CMK (cell line): ENCODE measurements at regions not wholly inside any gene's neighbourhood (a gene's known extent, or its start where the extent isn't known, plus 50 kb on each side); places are given as distances from the start of the nearest gene placed in this dataset.
"Not testable (repeated sequence)": the region's sequence is repeated elsewhere in the genome, so short reads cannot be mapped to it uniquely, and the experiment has no call there.

Experiments used
- DNase-seq: peaks from one replicate; pipeline ENCODE4 v3.0.0-alpha.2; 2010; ENCODE audit warnings: low read depth

DNA sequence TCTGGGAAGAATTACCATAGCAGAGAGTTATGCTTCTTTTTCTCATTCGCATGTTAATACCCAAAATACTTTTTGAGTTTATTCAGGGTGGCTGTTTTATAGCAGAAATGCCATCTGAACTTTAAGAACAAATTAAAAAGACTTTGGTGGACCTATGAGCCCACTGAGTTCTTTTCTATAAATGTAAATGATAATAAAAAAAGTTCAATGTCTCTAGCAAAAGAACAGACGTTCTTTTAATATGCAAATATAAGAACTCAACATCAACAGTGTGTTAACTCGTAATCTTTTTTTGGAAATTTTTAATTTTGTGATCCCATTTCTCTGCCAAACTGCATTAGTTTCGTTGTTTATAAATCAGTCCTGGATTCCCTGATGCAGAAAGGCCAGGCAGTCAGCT is 1283.0 kb upstream of the NUDT12 start:
- no peak for DNase-seq

DNA sequence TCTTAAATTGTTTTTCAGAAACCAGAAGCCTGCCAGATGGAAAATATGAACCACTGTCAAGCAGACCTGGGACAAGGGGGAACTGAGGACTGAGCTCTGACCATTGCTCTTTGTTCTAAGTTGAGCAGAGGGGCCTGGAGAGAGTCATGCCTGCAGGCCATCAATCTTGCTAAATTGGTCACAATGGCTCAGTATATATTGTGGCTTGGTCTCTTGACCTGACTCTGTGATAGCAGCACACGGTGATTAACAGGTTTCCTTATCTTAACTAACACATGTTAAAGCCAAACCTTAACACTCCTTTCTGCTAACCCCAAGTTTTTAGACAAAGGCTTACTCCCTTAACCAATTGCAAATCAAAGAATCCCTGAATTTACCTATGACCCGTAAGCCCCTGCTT is 1281.2 kb upstream of the NUDT12 start:
- peak; percentile 36 for DNase-seq

DNA sequence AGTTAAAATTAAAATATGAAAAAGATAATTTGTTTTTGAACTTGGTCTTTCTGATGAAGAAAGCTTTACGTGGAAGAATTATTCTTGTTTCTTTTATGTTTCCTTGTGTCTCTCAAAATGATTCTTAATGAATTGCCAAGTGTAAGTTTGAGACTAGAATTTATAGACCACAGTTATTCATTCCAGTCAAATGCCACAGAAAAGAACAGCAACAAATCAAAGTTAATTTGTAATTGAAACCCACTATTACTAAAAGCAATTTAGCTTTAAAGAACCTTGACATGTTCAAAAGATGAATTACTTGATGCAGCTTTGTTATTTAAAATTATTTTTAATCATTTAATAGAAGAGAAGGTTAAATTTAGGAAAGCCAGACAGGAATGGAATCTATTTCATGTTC is 1277.7 kb upstream of the NUDT12 start:
- no peak for DNase-seq

DNA sequence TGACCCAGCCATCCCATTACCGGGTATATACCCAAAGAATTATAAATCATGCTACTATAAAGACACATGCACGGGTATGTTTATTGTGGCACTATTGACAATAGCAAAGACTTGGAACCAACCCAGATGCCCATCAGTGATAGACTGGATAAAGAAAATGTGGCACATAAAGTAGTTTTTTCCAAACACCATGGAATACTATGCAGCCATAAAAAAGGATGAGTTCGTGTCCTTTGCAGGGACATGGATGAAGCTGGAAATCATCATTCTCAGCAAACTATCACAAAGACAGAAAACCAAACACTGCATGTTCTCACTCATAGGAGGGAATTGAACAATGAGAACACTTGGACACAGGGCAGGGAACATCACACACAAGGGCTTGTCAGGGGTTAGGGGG is 1268.9 kb upstream of the NUDT12 start:
- DNase-seq, result not testable (repeated sequence)

DNA sequence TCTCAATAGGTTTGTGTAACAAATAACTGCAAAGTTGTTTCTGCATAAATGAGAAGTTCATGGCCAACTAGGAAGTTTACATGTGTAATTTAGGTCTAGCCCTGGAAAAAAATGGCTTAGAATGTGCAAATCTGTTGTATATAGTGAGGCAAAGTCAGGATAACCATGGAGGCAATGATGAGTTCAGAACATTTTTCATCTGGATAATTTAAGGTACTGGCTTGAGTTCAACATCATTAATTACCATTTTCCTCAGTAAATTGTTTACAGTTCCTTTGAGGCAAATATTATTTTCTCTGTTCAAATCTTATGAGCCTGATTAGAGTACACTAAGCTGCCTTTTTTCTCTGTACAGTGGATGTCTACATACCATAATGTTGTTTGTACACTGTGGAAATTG is 1259.0 kb upstream of the NUDT12 start:
- DNase-seq, result no peak

DNA sequence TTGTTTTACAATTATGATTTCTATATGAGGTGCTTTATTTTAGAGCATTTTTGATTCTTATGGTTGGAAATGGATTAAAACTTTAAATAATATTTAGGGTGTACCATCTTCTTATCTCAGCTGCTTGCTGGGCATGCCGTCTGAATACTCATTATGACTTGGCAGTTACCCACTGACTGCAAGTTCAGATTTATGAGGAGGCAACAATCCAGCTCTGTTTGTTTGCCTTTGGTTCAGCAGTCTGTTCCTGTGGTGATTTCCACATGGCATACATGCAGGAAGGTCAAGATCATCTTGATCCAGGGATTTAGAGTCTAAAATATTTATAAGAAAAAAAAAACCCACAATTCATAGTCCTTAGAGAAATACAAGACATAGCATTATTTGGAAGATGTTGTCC is 1254.5 kb upstream of the NUDT12 start:
- no peak for DNase-seq

DNA sequence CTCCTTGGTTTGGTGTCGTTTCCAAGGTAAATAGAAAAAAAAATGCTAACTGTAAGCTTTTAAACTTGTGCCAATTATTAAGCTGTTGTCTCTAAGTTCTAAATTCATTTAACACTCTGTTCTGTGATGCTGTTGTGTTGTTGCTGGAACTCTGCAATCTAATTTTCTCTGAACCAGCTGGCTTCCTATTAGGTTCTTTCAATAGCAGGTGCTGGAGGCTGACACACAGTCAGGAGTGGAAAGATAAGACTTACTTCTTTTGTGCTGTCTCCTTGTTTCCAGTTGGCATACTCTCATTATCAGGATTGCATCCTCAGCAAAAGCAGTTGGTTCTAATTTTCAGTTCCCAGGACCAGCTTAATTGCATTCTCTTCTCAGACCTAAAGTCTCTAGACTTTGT is 1252.6 kb upstream of the NUDT12 start:
- no peak for DNase-seq

DNA sequence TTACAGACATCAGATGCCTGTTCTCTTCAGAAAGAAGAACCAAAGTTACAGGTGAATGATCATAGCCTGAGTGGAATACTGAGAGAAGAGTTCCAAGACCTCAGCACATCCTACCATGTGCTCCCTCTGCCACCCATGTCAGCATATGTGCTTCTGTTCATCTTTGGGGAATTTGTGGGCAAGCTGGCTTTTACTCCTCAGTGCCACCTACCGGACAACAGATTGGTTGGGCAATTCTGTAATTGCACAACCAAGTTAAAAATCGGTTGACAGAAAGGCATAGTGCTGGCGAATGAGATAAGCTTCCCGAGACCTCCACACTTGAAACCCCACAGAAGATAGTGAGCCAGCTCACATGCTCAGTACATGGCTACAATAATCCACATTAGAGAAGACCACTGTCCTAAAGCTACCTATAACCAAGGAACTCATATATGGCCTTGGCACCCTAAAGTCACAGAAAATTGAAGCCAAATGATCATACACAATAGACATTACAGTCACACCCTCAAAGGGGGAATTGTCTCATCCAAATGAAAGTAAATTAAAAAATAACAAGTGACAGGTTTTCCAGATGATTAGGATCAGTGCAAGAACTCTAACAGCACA is 1238.0 kb upstream of the NUDT12 start:
- no peak for DNase-seq

DNA sequence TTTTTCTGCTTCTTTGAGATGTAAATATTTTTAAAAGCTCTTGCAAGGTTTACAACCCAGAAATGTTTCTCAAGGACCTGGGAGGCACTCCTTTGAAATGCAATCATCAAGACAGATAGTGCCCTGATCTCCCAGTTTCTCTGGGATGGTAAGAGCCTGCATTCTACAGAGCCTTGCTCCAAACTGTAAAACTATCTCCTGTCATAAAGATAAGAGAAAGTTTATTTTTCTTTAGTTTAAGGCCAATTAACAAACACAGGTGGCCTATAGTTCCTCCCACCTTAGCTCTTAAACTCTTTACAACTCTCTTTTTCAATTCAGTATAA is 1231.1 kb upstream of the NUDT12 start:
- no peak for DNase-seq

DNA sequence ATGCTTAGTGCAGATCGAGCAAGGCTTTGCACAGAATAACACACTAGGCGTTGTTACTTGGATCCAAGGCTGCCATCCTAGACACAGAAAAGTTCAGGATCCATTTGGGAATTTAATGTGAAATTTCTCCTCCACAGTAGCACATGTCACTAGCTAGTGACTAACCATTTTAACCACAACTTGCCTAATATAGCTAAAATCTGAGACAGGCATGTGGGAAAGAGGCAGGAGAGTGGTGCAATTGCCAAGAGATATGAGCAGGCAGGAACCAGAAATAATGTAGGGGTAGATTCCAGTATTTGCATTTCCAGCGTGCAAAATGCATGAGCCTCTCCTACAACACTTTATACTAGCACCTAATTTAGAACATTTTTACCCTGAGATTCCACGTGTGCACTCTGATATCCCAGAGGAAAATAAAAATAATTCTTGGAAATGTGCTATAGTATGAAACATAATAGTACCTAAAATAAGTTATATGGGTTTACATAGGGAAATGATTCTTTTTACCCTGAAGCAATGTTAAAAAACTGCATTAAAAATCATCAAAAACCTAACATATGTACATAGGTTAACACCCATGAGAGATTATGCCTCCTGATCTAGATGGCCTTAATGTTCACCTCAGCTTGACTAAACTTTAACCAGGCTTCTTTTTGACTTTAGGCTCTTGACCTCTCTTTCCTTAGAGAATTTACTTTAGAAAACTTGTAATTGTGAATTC is 1230.6 kb upstream of the NUDT12 start:
- DNase-seq, result no peak

DNA sequence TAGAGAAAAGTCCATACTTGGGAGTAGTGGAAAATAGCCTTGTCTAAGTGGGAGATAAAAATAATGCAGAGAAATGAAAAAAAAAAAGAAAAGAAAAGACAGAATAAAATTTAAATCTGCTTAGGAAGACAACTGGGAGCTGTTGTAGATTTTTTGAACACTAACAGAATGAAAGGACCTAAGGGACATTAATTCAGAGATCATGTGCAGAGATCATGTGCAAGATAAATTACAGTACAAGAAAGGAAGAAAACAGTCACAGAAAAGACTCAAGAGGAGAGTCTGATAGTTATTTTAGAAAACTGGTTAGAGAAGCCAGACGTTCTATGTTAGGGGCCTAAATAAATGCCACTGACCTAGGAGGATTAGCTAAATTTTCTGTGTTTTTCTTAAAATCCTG is 1226.8 kb upstream of the NUDT12 start:
- DNase-seq, result no peak

DNA sequence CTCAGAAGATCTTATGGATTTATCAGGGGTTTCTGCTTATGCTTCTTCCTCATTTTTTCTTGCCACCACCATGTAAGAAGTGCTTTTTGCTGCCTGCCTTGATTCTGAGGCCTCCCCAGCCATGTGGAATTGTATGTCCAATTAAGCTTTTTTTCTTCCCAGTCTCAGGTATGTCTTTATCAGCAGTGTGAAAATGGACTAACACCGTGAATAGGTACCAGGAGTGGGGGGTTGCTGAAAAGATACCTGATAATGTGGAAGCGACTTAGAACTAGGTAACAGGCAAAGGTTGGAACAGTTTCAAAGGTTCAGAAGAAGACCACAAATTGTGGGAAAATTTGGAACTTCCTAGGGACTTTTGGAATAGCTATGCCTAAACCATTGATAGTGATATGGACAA is 1222.5 kb upstream of the NUDT12 start:
- DNase-seq, result no peak

DNA sequence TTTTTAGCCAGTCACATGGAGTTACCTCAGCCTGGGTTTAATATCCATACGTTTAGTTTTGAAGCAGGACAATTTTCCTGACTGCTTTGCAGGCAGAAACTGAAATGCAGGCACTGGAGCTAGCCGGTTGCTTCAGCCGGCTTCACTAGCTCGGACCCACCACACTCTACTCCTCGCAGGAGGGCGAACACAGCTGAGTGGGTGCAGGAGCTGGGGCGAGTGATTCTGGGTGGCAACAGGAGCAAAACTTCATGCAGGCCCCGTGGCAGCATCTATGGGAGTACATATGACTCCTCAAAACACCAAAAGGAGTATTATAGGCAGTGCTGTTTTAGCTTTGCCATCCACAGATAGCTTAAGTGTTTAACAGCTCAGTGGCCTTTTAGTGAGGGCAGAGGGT is 1211.8 kb upstream of the NUDT12 start:
- no peak for DNase-seq

DNA sequence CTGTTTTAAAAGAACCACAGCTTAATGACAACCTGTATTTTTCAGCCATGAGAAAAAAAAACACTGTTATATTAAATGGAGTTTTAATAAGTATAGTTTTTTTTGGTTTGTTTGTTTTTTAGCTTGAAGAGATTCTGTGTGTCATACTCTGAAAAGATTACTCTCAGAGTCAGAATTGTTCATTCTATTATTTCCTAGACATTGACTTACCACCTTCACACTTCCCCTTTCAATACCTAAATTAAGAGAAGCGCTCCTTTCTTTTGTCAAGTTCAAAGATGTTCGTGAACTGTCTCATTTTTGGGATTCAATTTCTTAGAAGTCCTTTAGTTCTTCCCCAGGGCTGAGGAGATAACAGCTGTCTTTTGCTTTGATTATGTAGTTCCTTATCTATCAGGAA is 1201.6 kb upstream of the NUDT12 start:
- DNase-seq, result no peak

DNA sequence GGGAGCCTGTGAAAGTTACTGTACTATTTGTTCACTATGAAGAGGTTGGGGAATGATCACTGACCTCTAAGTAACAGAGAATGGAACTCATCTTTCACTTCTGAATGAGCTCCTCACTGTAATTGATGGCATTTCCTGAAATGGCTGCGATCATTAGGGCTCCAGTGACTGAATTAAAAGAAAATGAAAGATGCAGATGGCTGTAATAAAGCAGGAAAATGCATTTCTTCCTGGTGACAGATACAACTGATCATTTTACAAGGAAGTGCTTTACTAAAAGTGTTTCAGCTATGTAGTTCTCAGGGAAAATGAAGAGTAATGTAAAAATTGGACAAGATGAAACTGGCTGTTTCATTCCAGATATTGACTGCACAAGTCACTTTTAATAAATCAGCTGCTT is 1200.6 kb upstream of the NUDT12 start:
- no peak for DNase-seq

DNA sequence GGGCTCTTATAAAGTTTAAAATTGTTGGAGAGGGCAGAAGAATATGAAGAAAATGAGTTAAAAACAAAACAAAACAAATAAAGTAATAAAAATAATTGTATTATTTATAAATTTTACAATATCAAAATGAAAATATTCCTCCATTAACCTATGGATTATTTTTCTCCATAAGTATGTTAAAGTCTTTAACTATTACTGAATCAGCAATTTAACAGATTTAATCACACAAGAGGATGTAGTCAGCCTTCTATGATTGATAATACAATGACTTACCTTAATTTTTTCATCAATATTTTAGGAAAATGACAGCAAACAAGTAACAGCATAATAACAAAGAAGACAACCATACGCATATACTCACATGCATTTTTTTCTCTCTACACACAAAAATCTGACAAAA is 1195.3 kb upstream of the NUDT12 start:
- DNase-seq, result no peak

DNA sequence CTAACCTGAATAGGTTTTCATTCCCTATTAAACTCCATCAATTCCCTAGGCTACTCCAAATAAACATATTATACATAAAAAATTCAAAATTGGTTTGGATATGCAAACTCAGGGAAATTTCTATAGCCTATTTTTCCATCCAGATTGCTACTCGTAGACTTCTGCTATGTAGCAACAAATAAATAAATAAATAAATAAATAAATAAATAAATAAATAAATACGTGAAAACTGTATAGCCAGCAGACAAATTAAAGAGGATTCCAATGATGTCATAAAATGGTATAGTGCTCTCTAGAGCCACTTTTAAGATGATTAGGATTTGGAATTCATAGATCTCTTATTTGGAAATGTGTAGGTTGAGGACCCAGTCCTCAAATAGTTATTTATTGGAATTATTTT is 1193.2 kb upstream of the NUDT12 start:
- DNase-seq, result no peak

DNA sequence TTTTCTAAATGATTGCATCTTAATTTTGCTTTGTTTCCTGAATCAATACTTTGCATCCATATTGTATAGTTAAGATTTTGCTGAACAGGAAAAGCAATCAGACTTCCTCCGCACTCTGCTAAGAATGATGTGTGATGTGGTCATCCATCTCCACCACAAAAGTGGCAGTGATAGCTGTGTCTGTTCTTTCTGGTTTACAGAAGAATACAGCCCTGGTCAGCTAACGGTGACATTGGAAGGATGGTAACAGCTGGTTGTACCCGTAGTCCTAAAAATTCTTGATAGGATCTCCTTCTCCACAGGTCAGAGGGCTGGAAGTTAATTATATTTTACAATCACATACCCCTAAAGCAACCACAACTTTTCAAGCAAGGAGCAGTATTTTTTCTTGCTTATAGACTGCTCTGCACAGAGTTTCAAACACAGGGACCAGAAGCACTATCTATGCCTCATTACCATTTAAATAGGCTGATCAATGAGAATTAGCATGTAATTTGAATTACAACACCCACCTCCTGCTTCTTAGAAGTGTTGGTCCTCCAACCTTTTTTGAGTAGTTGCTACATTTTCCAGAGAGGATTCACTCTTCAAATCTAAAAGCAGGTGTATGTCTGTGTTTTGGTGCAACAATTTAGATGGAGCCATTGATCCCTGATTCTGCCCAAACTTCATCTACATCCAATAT is 1191.9 kb upstream of the NUDT12 start:
- peak; percentile 55 for DNase-seq

DNA sequence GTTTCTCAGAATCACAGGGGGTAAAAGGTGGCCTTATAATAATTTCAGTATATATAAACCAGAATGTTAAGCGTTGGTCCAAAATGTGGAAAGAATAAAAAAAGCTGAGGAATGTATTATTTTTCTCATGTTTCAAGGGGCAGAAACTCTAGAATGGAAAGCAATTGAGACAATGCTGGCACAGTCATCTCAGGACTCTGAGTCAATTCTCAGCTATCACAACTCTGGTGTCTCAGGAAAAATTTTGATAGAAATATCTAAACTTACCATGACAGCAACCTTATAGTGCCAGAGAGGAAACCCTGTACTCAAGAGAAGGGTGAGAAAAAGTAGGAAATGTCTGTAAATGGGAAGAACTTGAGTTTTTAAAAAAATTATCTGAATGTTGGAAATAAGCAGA is 1189.4 kb upstream of the NUDT12 start:
- DNase-seq, result no peak

DNA sequence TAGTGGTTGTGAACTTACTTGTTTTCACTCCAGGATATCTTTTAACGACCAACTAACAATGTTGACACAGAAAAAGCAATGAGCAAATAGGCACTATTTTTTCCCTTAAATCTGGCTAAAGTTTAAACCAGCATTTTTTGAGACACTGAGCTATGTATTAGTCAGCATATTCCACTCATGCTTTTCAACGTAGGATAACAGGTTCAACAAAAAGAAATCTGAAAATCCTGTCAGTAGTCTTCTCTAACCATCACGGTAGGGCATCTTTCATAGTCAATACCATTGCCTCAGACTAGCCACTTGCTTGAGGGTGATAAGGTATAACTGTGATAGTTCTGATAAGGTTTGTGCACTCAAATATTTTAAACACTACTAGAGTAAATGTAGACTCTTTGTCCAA is 1177.3 kb upstream of the NUDT12 start:
- no peak for DNase-seq

DNA sequence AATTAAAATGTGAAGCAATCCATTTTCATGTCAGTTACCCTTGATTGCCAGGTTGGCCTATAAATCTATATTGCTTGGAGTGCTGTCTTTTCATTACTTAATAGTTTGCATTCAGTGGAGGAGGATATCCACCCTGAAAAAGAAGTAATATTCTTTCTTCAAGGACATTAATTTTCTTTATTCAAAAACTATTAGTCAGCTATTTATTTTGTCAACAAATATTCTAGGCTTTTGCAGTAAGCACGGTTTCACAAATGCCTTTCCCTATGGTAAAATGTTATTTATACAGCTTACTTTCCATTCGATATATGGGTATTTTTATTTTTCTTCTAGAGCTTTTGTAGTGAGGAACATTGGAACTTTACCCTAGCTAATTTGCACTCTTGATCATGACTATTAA is 1176.9 kb upstream of the NUDT12 start:
- no peak for DNase-seq

DNA sequence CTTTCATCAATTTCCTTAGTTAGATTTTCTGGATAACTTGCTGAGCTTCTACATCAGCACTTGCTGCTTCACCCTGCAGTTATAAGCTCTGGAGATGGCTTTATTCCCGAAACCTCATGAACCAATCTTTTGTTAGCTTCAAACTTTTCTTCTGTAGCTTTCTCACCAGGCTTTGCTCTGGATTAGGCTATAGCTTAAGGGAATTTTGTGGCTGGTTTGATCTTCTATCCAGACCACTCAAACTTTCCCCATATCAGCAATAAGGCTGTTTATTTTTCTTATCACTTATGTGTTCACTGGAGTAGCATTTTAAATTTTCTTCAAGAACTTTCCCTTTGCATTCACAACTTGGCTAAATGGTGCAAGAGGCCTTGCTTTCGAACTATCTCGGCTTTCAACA is 1173.5 kb upstream of the NUDT12 start:
- DNase-seq, result no peak

DNA sequence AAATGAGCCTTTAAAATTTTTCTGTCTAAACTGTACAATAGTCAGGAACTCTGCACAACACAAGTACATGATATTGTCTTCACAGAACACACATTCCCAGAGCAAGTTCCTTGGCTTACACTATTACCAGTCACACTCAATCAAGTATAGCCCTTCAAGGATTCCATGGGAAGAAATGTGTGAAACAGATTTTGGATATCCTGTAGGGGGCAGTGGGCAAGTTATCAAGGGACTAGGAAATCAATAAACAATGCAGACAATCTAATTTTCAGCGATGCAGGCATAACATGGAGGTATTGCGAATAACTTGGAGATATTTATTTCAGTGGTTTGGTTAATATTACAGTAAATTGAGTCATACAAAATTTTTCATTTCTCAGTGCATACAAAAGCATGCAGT is 1171.5 kb upstream of the NUDT12 start:
- DNase-seq, result no peak
